Heart left ventricle (tissue), 16 donors: ENCODE measurements at regions not wholly inside any gene's neighbourhood (a gene's known extent, or its start where the extent isn't known, plus 50 kb on each side); places are given as distances from the start of the nearest gene placed in this dataset.

Experiments used
- ATAC-seq, 4 donors: fragments of 200-7000 bp; cut with Tn5 transposase; one replicate each; pipeline ENCODE4 v1.9.1; 2020 to 2022; ENCODE audit warnings: moderate library complexity in 4 of 4, mild to moderate bottlenecking in 3 of 4, moderate number of reproducible peaks in 1 of 4
- DNase-seq, 5 donors: peaks; one replicate each; pipeline ENCODE4 v3.0.0-alpha.2; 2020
- H3K27ac ChIP-seq, 12 donors: fragments of 200-600 bp; sonication (generic) in 4 of 12; one replicate each; pipeline versions ENCODE4 v1.5.0 to v1.8.0; 2016 to 2022; ENCODE audit warnings: mild to moderate bottlenecking in 2 of 12
- H3K27me3 ChIP-seq, 9 donors: fragments of 200-600 bp; sonication (generic) in 2 of 9; one replicate each; pipeline versions ENCODE4 v1.5.1 to v1.8.0; 2016 to 2022; ENCODE audit warnings: mild to moderate bottlenecking in 3 of 9
- H3K36me3 ChIP-seq, 9 donors: fragments of 200-600 bp; sonication (generic) in 2 of 9; one replicate each; pipeline versions ENCODE4 v1.5.0 to v1.8.0; 2018 to 2022; ENCODE audit warnings: mild to moderate bottlenecking in 2 of 9
- H3K4me1 ChIP-seq, 12 donors: fragments of 200-600 bp; sonication (generic) in 4 of 12; one replicate each; pipeline versions ENCODE4 v1.5.0 to v1.8.0; 2016 to 2022; ENCODE audit warnings: mild to moderate bottlenecking in 3 of 12
- H3K4me3 ChIP-seq, 12 donors: fragments of 200-600 bp; sonication (generic) in 4 of 12; one replicate each; pipeline versions ENCODE4 v1.5.0 to v1.8.0; 2017 to 2022; ENCODE audit warnings: mild to moderate bottlenecking in 9 of 12, moderate library complexity in 4 of 12
- H3K9me3 ChIP-seq, 12 donors: fragments of 200-600 bp; sonication (generic) in 4 of 12; one replicate each; pipeline versions ENCODE4 v1.5.0 to v1.8.0; 2016 to 2022; ENCODE audit warnings: mild to moderate bottlenecking in 1 of 12
- POLR2A ChIP-seq, 2 donors: fragments of 450-650 bp; IDR thresholded peaks; one replicate each; pipeline ENCODE4 v1.6.1; 2017; ENCODE audit warnings: antibody characterized with exemption in 2 of 2, mild to moderate bottlenecking in 2 of 2, moderate library complexity in 2 of 2
- WGBS, 4 donors: extraction: QIAGEN DNeasy Blood & Tissue Kit in 2 of 4; methylation state at CpG; one replicate each; pipeline versions ENCODE4 v1.1.5 to v1.1.7; 2013 to 2018; 5-methylcytosine and 5-hydroxymethylcytosine counted together
- intact Hi-C, 10 donors: fragments of 100-400 bp; cut with DNase I; formaldehyde crosslinking; loops; one replicate each; pipeline versions ENCODE4 v1.11.1 to v1.14.2; 2022
- TF ChIP-seq, protein P1 (sequence below), 12 donors: fragments of 200-600 bp; sonication (generic) in 4 of 12; IDR thresholded peaks; one replicate each; pipeline versions ENCODE4 v1.5.0 to v1.8.0; 2018 to 2022; ENCODE audit warnings: antibody characterized with exemption in 12 of 12, mild to moderate bottlenecking in 5 of 12
- donor health status: ischemic (EF 13 %, LVEDD 7.1; RV severe dilation, severe dysfunction).
- donor health status: healthy with polysubstance abuse.
- donor health status: DM: no; HTN: yes; CAD: no.
- donor health status: DM: no; HTN: no; CAD: no.
- donor health status: ischemic (EF 25% LVEDD 6.9; RV normal size, moderate dysfunction).
- donor health status: ischemic (EF 25% LVEDD 5.7; RV mildly dilated, moderate dysfunction).
- donor health status: healthy.
- donor health status: DM: yes; HTN: yes; CAD: no.
- donor health status: ischemic (EF 35%, LVEDD 5.7; RV mildly dilated, moderate dysfunction).
- donor health status: nonischemic (EF 11% LVEDD 7.7; RV severe dilation, severe dysfunction).
- donor health status: DM: yes; HTN: yes; CAD: no.
- donor health status: PGD.
- donor health status: ischemic (EF 29% LVEDD 5.4; RV normal size, mild dysfunction).
- donor health status: nonischemic (EF 23%, LVEDD 6.1; RV moderate dilation, normal function).

DNA sequence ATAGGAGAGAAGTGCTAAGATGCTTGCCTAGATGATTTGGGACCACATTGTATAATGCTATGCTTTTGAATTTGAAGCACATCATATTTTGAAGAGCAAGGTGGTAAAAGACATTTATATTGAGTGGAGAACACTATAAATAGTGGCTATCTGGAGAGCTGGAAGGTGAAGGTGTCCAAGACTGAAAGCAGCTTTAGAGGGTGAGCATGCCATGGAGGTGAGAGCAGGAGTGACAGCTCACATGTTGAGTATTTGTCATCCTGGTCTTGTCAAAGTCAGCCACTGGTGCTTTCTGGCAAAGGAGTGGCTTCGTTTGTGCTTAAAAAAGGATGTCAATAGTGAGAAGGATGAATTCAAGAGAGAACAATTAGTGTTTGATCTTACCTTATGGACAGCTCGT, 225.9 kb downstream of the COG6 start:
- H3K27me3 ChIP-seq: no peaks in the 10 kb centered on the region
- peaks cover 0 to 30% (median 7%) of the 10 kb centered on the region in 12 donors for H3K4me1 ChIP-seq
- TF ChIP-seq POLR2A (IDR thresholded peaks at IDR 0.05): no peak
- TF ChIP-seq, protein P1, sequence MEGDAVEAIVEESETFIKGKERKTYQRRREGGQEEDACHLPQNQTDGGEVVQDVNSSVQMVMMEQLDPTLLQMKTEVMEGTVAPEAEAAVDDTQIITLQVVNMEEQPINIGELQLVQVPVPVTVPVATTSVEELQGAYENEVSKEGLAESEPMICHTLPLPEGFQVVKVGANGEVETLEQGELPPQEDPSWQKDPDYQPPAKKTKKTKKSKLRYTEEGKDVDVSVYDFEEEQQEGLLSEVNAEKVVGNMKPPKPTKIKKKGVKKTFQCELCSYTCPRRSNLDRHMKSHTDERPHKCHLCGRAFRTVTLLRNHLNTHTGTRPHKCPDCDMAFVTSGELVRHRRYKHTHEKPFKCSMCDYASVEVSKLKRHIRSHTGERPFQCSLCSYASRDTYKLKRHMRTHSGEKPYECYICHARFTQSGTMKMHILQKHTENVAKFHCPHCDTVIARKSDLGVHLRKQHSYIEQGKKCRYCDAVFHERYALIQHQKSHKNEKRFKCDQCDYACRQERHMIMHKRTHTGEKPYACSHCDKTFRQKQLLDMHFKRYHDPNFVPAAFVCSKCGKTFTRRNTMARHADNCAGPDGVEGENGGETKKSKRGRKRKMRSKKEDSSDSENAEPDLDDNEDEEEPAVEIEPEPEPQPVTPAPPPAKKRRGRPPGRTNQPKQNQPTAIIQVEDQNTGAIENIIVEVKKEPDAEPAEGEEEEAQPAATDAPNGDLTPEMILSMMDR (IDR thresholded peaks at IDR 0.05): no peak
- ATAC-seq (peak in 3 of 4 donors; percentile 56 to 75 (median 68)), DNase-seq (peak in 1 of 5 donors; percentile 27)
- no peaks in the 10 kb centered on the region for H3K36me3 ChIP-seq
- no peak overlapping the region for H3K27ac ChIP-seq
- WGBS, 4 donors: 18 to 49% (median 36%) methylated on average over 2 of the region's 2 CpGs
- H3K9me3 ChIP-seq: peaks cover 0 to 44% (median 20%) of the 10 kb centered on the region in 12 donors
- intact Hi-C loops: no loop called here
- H3K4me3 ChIP-seq: no peak overlapping the region

DNA sequence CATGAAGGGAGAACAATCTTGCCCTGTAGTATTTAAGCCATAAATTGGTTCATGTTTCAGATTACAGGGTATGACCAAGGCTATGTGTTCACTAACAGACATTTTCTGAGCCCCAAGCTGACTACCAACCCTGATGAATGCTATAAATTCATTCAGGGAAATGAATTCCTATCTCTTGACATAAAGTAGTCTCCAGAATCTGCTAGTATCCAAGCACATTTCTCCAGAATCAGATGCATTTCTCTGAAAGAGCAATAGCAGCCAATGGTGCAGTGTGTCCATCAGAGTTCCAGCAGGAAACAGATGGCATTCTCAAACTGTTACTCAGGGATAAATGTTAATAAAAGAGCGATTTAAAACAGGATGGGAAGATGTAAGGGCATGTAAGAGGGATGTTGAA, 226.4 kb downstream of the COG6 start:
- H3K4me1 ChIP-seq: peaks cover 0 to 27% (median 6%) of the 10 kb centered on the region in 12 donors
- no peaks in the 10 kb centered on the region for H3K36me3 ChIP-seq
- no peak overlapping the region for H3K27ac ChIP-seq
- no peak overlapping the region for H3K4me3 ChIP-seq
- no peak for TF ChIP-seq POLR2A (IDR thresholded peaks at IDR 0.05)
- TF ChIP-seq, protein P1 (IDR thresholded peaks at IDR 0.05): no peak
- 51 to 66% (median 52%) methylated on average over 1 of the region's 1 CpG for WGBS, 4 donors
- H3K9me3 ChIP-seq: peaks cover 0 to 44% (median 20%) of the 10 kb centered on the region in 12 donors
- intact Hi-C loops: no loop called here
- DNase-seq (no peak), ATAC-seq (no peak)
- H3K27me3 ChIP-seq: no peaks in the 10 kb centered on the region

DNA sequence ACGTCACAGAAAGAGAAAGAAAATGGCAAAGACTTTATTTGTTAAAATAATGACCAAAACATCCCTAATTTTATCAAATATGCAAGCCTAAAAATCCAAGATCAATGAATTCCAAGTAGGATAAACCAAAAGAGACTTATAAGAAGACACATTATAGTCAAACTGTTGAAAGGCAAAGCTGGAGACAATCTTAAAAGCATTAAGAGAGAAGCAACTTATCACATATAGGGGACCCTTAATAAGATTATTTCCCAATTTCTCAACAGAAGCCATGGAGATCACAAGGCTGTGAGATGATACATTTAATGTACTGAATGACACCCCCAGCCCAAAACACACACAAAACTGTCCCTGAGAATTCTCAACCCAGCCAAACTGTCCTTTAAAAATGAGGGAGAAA, 228.7 kb downstream of the COG6 start:
- H3K9me3 ChIP-seq: peaks cover 0 to 44% (median 20%) of the 10 kb centered on the region in 12 donors
- H3K27ac ChIP-seq: no peak overlapping the region
- no peak overlapping the region for H3K4me3 ChIP-seq
- intact Hi-C loops: no loop called here
- no peaks in the 10 kb centered on the region for H3K36me3 ChIP-seq
- 0 to 92% (median 23%) methylated on average over 1 of the region's 1 CpG for WGBS, 4 donors
- no peak for ATAC-seq
- no peaks in the 10 kb centered on the region for H3K27me3 ChIP-seq
- DNase-seq: no peak
- peaks cover 0 to 22% (median 5%) of the 10 kb centered on the region in 12 donors for H3K4me1 ChIP-seq
- TF ChIP-seq, protein P1 (IDR thresholded peaks at IDR 0.05): no peak
- TF ChIP-seq POLR2A (IDR thresholded peaks at IDR 0.05): no peak

DNA sequence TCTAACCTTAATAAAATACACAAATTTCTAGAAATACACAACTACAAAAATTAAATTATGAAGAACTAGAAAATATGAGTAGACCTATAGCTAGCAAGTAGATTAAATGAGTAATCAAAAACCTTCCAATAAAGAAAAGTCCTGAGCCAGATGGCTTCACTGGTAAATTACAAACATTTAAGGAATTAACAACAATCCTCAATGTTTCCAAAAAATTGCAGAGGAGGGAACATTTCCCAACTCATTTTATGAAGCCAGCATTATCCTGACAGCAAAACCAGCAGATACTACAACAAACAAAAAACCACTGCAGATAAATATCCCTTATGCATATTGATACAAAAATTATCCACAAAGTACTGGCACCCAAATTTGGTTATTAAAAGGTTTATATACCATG, 230.9 kb downstream of the COG6 start:
- peaks cover 0 to 8% (median 0%) of the 10 kb centered on the region in 12 donors for H3K4me1 ChIP-seq
- intact Hi-C loops: no loop called here
- H3K36me3 ChIP-seq: no peaks in the 10 kb centered on the region
- H3K27me3 ChIP-seq: no peaks in the 10 kb centered on the region
- DNase-seq (no peak), ATAC-seq (no peak)
- peaks cover 0 to 43% (median 20%) of the 10 kb centered on the region in 12 donors for H3K9me3 ChIP-seq
- no peak overlapping the region for H3K27ac ChIP-seq
- H3K4me3 ChIP-seq: no peak overlapping the region
- no peak for TF ChIP-seq POLR2A (IDR thresholded peaks at IDR 0.05)
- TF ChIP-seq, protein P1 (IDR thresholded peaks at IDR 0.05): no peak
